Skeletal muscle cell (primary cell): ENCODE measurements at regions not wholly inside any gene's neighbourhood (a gene's known extent, or its start where the extent isn't known, plus 50 kb on each side); places are given as distances from the start of the nearest gene placed in this dataset.
"Not testable (repeated sequence)": the region's sequence is repeated elsewhere in the genome, so short reads cannot be mapped to it uniquely, and the experiment has no call there.

Experiments used
- DNase-seq: peaks from one replicate; pipeline ENCODE4 v3.0.0-alpha.2; 2010; ENCODE audit warnings: low read depth
- H3K4me3 ChIP-seq: 2 replicates; pipeline ENCODE4 v1.5.1; 2011; ENCODE audit warnings: low read depth, mild to moderate bottlenecking, control low read depth, low read length, moderate library complexity

- no peak for DNase-seq
- H3K4me3 ChIP-seq: no peak overlapping the region
Measured at GRCh38 chr15:31501536-31502157, 175.0 kb downstream of the KLF13 start.

GRCh38 chr15:31502541-31503229 lies 176.1 kb downstream of the KLF13 start:
- H3K4me3 ChIP-seq: no peak overlapping the region
- DNase-seq: no peak

- DNase-seq: no peak
Measured at GRCh38 chr15:31503256-31503655, 176.6 kb downstream of the KLF13 start.

GRCh38 chr15:31503758-31504461 lies 177.3 kb downstream of the KLF13 start:
- DNase-seq: no peak
- H3K4me3 ChIP-seq: no peak overlapping the region

More at GRCh38 chr15:31503256-31503655, 176.6 kb downstream of the KLF13 start:
- no peak overlapping the region for H3K4me3 ChIP-seq

- no peak overlapping the region for H3K4me3 ChIP-seq
- DNase-seq: no peak
Measured at GRCh38 chr15:31504462-31504839, 177.8 kb downstream of the KLF13 start.

- not testable (repeated sequence) for DNase-seq, H3K4me3 ChIP-seq
Measured at GRCh38 chr15:31507573-31507972, 180.9 kb downstream of the KLF13 start.

- no peak overlapping the region for H3K4me3 ChIP-seq
- DNase-seq: no peak
Measured at GRCh38 chr15:31508656-31509055, 182.0 kb downstream of the KLF13 start.

- no peak overlapping the region for H3K4me3 ChIP-seq
- no peak for DNase-seq
Measured at GRCh38 chr15:31510057-31510456, 183.4 kb downstream of the KLF13 start.

GRCh38 chr15:31511707-31512310 lies 185.2 kb downstream of the KLF13 start:
- no peak for DNase-seq
- no peak overlapping the region for H3K4me3 ChIP-seq

GRCh38 chr15:31513178-31513577 lies 186.5 kb downstream of the KLF13 start:
- DNase-seq: no peak
- no peak overlapping the region for H3K4me3 ChIP-seq

- DNase-seq: no peak
- H3K4me3 ChIP-seq: no peak overlapping the region
Measured at GRCh38 chr15:31516440-31516839, 189.8 kb downstream of the KLF13 start.

- no peak for DNase-seq
- no peak overlapping the region for H3K4me3 ChIP-seq
Measured at GRCh38 chr15:31516874-31517273, 190.2 kb downstream of the KLF13 start.

GRCh38 chr15:31517711-31518110 lies 191.1 kb downstream of the KLF13 start:
- DNase-seq: no peak
- no peak overlapping the region for H3K4me3 ChIP-seq

- DNase-seq: no peak
- H3K4me3 ChIP-seq: no peak overlapping the region
Measured at GRCh38 chr15:31522028-31522427, 195.4 kb downstream of the KLF13 start.

- H3K4me3 ChIP-seq: no peak overlapping the region
Measured at GRCh38 chr15:31523027-31523654, 196.5 kb downstream of the KLF13 start.

GRCh38 chr15:31523655-31524049 lies 197.0 kb downstream of the KLF13 start:
- no peak for DNase-seq
- no peak overlapping the region for H3K4me3 ChIP-seq

More at GRCh38 chr15:31523027-31523654, 196.5 kb downstream of the KLF13 start:
- no peak for DNase-seq

GRCh38 chr15:31525185-31525695 lies 198.6 kb downstream of the KLF13 start:
- H3K4me3 ChIP-seq: no peak overlapping the region
- DNase-seq: no peak

GRCh38 chr15:31525988-31526665 lies 199.5 kb downstream of the KLF13 start:
- H3K4me3 ChIP-seq: no peak overlapping the region
- DNase-seq: no peak
